Fibroblast of lung (primary cell): ENCODE measurements at regions not wholly inside any gene's neighbourhood (a gene's known extent, or its start where the extent isn't known, plus 50 kb on each side); places are given as distances from the start of the nearest gene placed in this dataset.

Experiments used
- DNase-seq, 2 donors: peaks; one replicate each; pipeline versions ENCODE4 v3.0.0 to v3.0.0-alpha.2; 2010; ENCODE audit warnings: low read depth in 2 of 2
- H2AFZ ChIP-seq: 2 replicates; pipeline ENCODE4 v1.5.1; 2012; ENCODE audit warnings: low read length, control low read depth, inconsistent platforms
- H3K27ac ChIP-seq: 2 replicates; pipeline ENCODE4 v1.5.1; 2011; ENCODE audit warnings: low read length, control low read depth; ENCODE audit not compliant: insufficient read depth
- H3K27me3 ChIP-seq: 2 replicates; pipeline ENCODE4 v1.5.1; 2011; ENCODE audit warnings: mild to moderate bottlenecking, low read length; ENCODE audit not compliant: control insufficient read depth, insufficient read depth
- H3K36me3 ChIP-seq: 2 replicates; pipeline ENCODE4 v1.5.1; 2011; ENCODE audit warnings: low read length; ENCODE audit not compliant: control insufficient read depth, insufficient read depth
- H3K4me1 ChIP-seq: 2 replicates; pipeline ENCODE4 v1.5.1; 2011; ENCODE audit warnings: low read length; ENCODE audit not compliant: control insufficient read depth, insufficient read depth; ENCODE audit errors: extremely low read depth
- H3K4me2 ChIP-seq: 2 replicates; pipeline ENCODE4 v1.5.1; 2011; ENCODE audit warnings: low read length, control low read depth; ENCODE audit not compliant: insufficient read depth; ENCODE audit errors: extremely low read depth
- H3K4me3 ChIP-seq, 4 experiments: fragments of 200-600 bp in 1 of 4; sonication (generic) in 1 of 4; replicated peaks in 1 of 4; 2 replicates each; pipeline ENCODE4 v1.5.1; 2011 to 2016; ENCODE audit warnings: low read length in 4 of 4, low read depth in 3 of 4, mild to moderate bottlenecking in 3 of 4, control low read depth in 2 of 4, inconsistent platforms in 1 of 4, mixed read lengths in 1 of 4; ENCODE audit not compliant: insufficient read depth in 1 of 4; ENCODE audit errors: control extremely low read depth in 1 of 4
- H3K79me2 ChIP-seq: 2 replicates; pipeline ENCODE4 v1.5.1; 2012; ENCODE audit warnings: mild to moderate bottlenecking, low read length, inconsistent platforms; ENCODE audit not compliant: control insufficient read depth, insufficient read depth
- H3K9ac ChIP-seq: 2 replicates; pipeline ENCODE4 v1.5.1; 2011; ENCODE audit warnings: mild to moderate bottlenecking, low read length, control low read depth; ENCODE audit not compliant: insufficient read depth
- H3K9me3 ChIP-seq: 2 replicates; pipeline ENCODE4 v1.5.1; 2012; ENCODE audit warnings: low read depth, low read length; ENCODE audit not compliant: control insufficient read depth, insufficient read depth
- H4K20me1 ChIP-seq: 2 replicates; pipeline ENCODE4 v1.5.1; 2011; ENCODE audit warnings: low read length; ENCODE audit not compliant: control insufficient read depth, insufficient read depth; ENCODE audit errors: extremely low read depth
- CTCF ChIP-seq, 2 donors: IDR thresholded peaks in 1 of 2; conservative IDR thresholded peaks in 1 of 2; 1 replicate in 1 of 2; 2 replicates in 1 of 2; pipeline ENCODE4 v1.5.1; 2011 to 2012; ENCODE audit warnings: low read length in 2 of 2, control low read depth in 1 of 2, inconsistent platforms in 1 of 2, low read depth in 1 of 2, mild to moderate bottlenecking in 1 of 2
- EZH2 ChIP-seq: IDR thresholded peaks from 2 replicates; pipeline ENCODE4 v1.5.1; 2012; ENCODE audit warnings: low read length, control low read depth, mild to moderate bottlenecking; ENCODE audit errors: missing control alignments

GRCh38 chr22:47621253-47621652, 858.8 kb downstream of the TBC1D22A start:
- TF ChIP-seq EZH2 (no peak), CTCF (conservative IDR thresholded peaks at IDR 0.05 in 1 of 2, IDR thresholded peaks at IDR 0.05 in 1 of 2; ENCODE audit: low read depth in 1 of 2, low read length in 2 of 2) (no peak)
- Histone ChIP-seq H3K36me3 (no peaks in the 10 kb centered on the region), H3K27me3 (no peaks in the 10 kb centered on the region), H3K4me1 (no peaks in the 10 kb centered on the region), H3K27ac (no peak overlapping the region), H2AFZ (no peak overlapping the region), H3K4me2 (no peak overlapping the region), H4K20me1 (no peaks in the 10 kb centered on the region), H3K4me3 (no peak overlapping the region), H3K9ac (no peak overlapping the region), H3K9me3 (no peaks in the 10 kb centered on the region), H3K79me2 (no peaks in the 10 kb centered on the region)
- no peak for DNase-seq

- no peaks in the 10 kb centered on the region for H3K9me3 ChIP-seq
- H3K4me1 ChIP-seq = no peaks in the 10 kb centered on the region
- no peak for DNase-seq
- H3K27ac ChIP-seq = no peak overlapping the region
- H2AFZ ChIP-seq = no peak overlapping the region
- H3K4me3 ChIP-seq = no peak overlapping the region
- no peaks in the 10 kb centered on the region for H3K36me3 ChIP-seq
- no peak overlapping the region for H3K4me2 ChIP-seq
- no peaks in the 10 kb centered on the region for H3K27me3 ChIP-seq
- no peaks in the 10 kb centered on the region for H4K20me1 ChIP-seq
- H3K9ac ChIP-seq = no peak overlapping the region
- H3K79me2 ChIP-seq = no peaks in the 10 kb centered on the region
- no peak for TF ChIP-seq EZH2
- TF ChIP-seq CTCF (conservative IDR thresholded peaks at IDR 0.05 in 1 of 2, IDR thresholded peaks at IDR 0.05 in 1 of 2; ENCODE audit: low read depth in 1 of 2, low read length in 2 of 2) = no peak
These were observed 857.9 kb downstream of the TBC1D22A start for GRCh38 chr22:47620391-47620790.

- Histone ChIP-seq H3K9me3 (no peaks in the 10 kb centered on the region), H3K9ac (no peak overlapping the region), H2AFZ (no peak overlapping the region), H3K4me2 (no peak overlapping the region), H3K4me3 (no peak overlapping the region), H4K20me1 (no peaks in the 10 kb centered on the region), H3K4me1 (no peaks in the 10 kb centered on the region), H3K79me2 (no peaks in the 10 kb centered on the region), H3K27ac (no peak overlapping the region), H3K27me3 (no peaks in the 10 kb centered on the region), H3K36me3 (no peaks in the 10 kb centered on the region)
- DNase-seq = no peak
- TF ChIP-seq EZH2 (no peak), CTCF (conservative IDR thresholded peaks at IDR 0.05 in 1 of 2, IDR thresholded peaks at IDR 0.05 in 1 of 2; ENCODE audit: low read depth in 1 of 2, low read length in 2 of 2) (no peak)
These were observed 857.2 kb downstream of the TBC1D22A start for GRCh38 chr22:47619631-47620030.
